Gastrocnemius medialis (tissue), 4 donors: ENCODE measurements at regions not wholly inside any gene's neighbourhood (a gene's known extent, or its start where the extent isn't known, plus 50 kb on each side); places are given as distances from the start of the nearest gene placed in this dataset.

Experiments
- POLR2A ChIP-seq, 2 donors: fragments of 450-650 bp; IDR thresholded peaks; one replicate each; pipeline ENCODE4 v1.6.1; 2017; ENCODE audit warnings: antibody characterized with exemption in 2 of 2, mild to moderate bottlenecking in 2 of 2, moderate library complexity in 2 of 2
- TF ChIP-seq, protein P1 (sequence below), 5 experiments: fragments of 450-650 bp in 3 of 5; fragments of 200-600 bp in 2 of 5; sonication (generic) in 2 of 5; IDR thresholded peaks in 4 of 5; conservative IDR thresholded peaks in 1 of 5; 1 replicate in 4 of 5; 2 replicates in 1 of 5; pipeline ENCODE4 v1.5.1; 2016 to 2019; ENCODE audit warnings: antibody characterized with exemption in 5 of 5, mild to moderate bottlenecking in 3 of 5, moderate library complexity in 3 of 5

- TF ChIP-seq, protein P1, sequence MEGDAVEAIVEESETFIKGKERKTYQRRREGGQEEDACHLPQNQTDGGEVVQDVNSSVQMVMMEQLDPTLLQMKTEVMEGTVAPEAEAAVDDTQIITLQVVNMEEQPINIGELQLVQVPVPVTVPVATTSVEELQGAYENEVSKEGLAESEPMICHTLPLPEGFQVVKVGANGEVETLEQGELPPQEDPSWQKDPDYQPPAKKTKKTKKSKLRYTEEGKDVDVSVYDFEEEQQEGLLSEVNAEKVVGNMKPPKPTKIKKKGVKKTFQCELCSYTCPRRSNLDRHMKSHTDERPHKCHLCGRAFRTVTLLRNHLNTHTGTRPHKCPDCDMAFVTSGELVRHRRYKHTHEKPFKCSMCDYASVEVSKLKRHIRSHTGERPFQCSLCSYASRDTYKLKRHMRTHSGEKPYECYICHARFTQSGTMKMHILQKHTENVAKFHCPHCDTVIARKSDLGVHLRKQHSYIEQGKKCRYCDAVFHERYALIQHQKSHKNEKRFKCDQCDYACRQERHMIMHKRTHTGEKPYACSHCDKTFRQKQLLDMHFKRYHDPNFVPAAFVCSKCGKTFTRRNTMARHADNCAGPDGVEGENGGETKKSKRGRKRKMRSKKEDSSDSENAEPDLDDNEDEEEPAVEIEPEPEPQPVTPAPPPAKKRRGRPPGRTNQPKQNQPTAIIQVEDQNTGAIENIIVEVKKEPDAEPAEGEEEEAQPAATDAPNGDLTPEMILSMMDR (IDR thresholded peaks at IDR 0.05 in 4 of 5, conservative IDR thresholded peaks at IDR 0.05 in 1 of 5), result no peak
- no peak for TF ChIP-seq POLR2A (IDR thresholded peaks at IDR 0.05)
These were observed 288.1 kb upstream of the FIGN start for GRCh38 chr2:164023896-164024295.
